ENCODE measurements at regions not wholly inside any gene's neighbourhood (a gene's known extent, or its start where the extent isn't known, plus 50 kb on each side); places are given as distances from the start of the nearest gene placed in this dataset.

DNA sequence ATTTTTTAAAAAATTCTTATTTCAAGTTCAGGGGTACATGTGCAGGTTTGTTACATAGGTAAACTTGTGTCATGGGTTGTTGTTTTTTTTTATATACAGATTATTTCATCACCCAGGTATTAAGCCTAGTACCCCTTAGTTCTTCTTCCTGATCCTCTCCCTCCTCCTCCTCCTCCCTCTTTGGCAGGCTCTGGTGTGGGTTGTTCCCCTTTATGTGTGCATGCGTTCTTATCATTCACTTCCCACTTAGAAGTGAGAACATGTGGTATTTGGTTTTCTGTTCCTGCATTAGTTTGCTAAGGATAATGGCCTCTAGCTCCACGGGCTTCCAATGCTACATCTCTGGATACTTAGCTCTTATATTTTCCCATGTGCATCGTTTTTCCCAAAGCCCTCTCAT is 404.4 kb downstream of the HAPSTR1 start:
- H3K4me3 Mint-ChIP-seq, result no peak overlapping the region

GRCh38 chr16:9497750-9498149 is 406.3 kb downstream of the HAPSTR1 start:
- ATAC-seq (no peak), DNase-seq (no peak)
- Mint-ChIP-seq H3K4me1 (ENCODE audit: low read depth) (no peaks in the 10 kb centered on the region), H3K36me3 (ENCODE audit: insufficient read depth) (no peaks in the 10 kb centered on the region), H3K9me3 (peaks cover 6% of the 10 kb centered on the region), H3K27me3 (ENCODE audit: low read depth) (no peaks in the 10 kb centered on the region), H3K4me3 (no peak overlapping the region)

More for the DNA sequence above, 404.4 kb downstream of the HAPSTR1 start:
- H3K36me3 Mint-ChIP-seq (ENCODE audit: insufficient read depth), result no peaks in the 10 kb centered on the region
- ATAC-seq (no peak), DNase-seq (no peak)
- no peaks in the 10 kb centered on the region for H3K4me1 Mint-ChIP-seq (ENCODE audit: low read depth)
- peaks cover 11% of the 10 kb centered on the region for H3K9me3 Mint-ChIP-seq
- H3K27me3 Mint-ChIP-seq (ENCODE audit: low read depth), result no peaks in the 10 kb centered on the region

DNA sequence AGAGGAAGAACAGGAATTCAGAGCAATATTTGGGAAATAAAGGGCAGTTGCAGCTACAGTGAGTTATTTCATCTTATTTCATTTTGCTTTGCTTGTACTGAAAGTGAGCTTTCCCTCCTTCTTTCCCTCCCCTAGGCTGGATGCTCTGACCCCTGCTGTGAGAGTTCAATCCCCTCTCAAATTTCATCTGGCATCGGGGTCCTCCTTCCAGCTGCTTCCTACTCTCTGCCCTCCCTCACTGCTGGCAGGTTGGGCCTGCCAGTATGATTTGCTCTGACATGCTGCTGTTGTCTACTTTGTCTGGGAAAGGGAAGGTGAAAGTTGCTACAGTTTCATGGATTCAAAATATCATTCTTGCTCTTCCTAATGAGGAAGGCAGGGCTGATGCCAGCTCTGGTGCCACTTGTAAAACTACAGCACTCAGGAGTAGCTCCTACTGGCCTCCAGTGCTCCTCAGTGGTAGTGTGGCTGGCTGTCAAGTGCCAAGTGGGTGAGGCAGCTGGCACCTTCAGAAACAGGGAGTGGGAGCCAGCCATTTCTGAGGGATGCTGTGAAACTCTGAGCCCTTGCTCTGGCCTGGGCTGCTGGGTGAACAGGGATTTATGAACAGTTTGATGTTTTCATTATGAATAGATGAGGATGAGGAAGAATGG is 408.6 kb downstream of the HAPSTR1 start:
- no peak for DNase-seq
- H3K27me3 Mint-ChIP-seq (ENCODE audit: low read depth), result no peaks in the 10 kb centered on the region

DNA sequence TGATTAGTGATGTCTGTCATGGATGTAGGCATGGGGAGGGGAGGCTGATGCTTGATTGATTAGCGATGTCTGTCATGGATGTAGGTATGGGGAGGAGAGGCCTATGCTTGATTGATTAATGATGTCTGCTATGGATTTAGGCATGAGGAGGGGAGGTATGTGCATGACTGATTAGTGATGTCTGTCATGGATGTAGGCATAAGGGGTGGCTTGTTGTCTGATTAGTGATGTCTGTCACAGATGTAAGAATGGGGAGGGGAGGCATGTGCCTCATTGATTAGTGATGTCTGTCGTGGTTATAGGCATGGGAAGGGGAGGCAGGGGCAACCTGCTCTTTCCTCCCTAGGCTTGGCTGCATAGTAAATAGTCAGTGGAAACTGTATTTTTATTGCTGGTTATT is 409.4 kb downstream of the HAPSTR1 start:
- Mint-ChIP-seq H3K27me3 (ENCODE audit: low read depth) (no peaks in the 10 kb centered on the region), H3K4me1 (ENCODE audit: low read depth) (no peaks in the 10 kb centered on the region), H3K9me3 (peaks cover 3% of the 10 kb centered on the region), H3K36me3 (ENCODE audit: insufficient read depth) (no peaks in the 10 kb centered on the region), H3K4me3 (no peak overlapping the region)
- DNase-seq (no peak), ATAC-seq (no peak)

More for the DNA sequence above, 408.6 kb downstream of the HAPSTR1 start:
- ATAC-seq, result no peak
- peaks cover 3% of the 10 kb centered on the region for H3K9me3 Mint-ChIP-seq
- H3K4me3 Mint-ChIP-seq, result no peak overlapping the region
- no peaks in the 10 kb centered on the region for H3K36me3 Mint-ChIP-seq (ENCODE audit: insufficient read depth)
- no peaks in the 10 kb centered on the region for H3K4me1 Mint-ChIP-seq (ENCODE audit: low read depth)

DNA sequence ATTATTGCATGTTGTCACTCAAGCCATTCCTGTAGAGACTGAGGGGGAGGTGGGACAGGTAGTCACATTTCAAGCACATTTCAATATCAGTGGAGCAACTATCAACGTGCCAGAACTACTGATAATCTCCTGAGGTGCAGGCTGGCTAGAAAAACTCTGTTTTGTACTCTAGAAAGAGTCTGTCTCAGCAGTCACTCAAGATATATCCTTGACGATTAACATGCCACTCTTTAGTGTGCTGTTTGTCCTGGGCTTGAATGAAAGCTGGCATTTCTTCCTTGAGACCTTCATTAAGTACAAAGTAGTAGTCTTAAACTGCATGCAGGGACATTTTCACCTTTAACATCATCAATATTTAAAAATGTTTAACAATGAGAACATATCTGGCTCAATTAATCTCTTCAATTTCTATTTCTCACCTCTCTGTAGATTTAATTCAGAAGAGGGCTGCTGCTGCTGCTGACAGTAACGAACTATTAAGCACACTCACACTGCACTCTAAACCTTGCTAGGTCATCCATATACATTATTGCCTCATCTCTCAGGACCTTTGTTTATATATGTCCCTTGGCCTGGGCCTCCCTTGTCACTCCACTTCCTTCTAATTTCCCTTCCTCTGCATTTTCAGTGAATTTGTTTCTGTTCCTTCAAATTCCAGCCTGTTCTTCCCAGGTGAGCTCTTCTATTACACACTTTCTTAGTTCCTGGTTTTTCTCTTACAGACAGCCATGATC is 412.0 kb downstream of the HAPSTR1 start:
- no peak for ATAC-seq
- no peak overlapping the region for H3K4me3 Mint-ChIP-seq
- no peaks in the 10 kb centered on the region for H3K27me3 Mint-ChIP-seq (ENCODE audit: low read depth)
- no peaks in the 10 kb centered on the region for H3K36me3 Mint-ChIP-seq (ENCODE audit: insufficient read depth)
- peaks cover 3% of the 10 kb centered on the region for H3K9me3 Mint-ChIP-seq
- H3K4me1 Mint-ChIP-seq (ENCODE audit: low read depth), result no peaks in the 10 kb centered on the region
- no peak for DNase-seq

GRCh38 chr16:9508328-9508936 is 417.0 kb downstream of the HAPSTR1 start:
- no peaks in the 10 kb centered on the region for H3K27me3 Mint-ChIP-seq (ENCODE audit: low read depth)
- H3K4me3 Mint-ChIP-seq, result no peak overlapping the region
- no peaks in the 10 kb centered on the region for H3K36me3 Mint-ChIP-seq (ENCODE audit: insufficient read depth)

DNA sequence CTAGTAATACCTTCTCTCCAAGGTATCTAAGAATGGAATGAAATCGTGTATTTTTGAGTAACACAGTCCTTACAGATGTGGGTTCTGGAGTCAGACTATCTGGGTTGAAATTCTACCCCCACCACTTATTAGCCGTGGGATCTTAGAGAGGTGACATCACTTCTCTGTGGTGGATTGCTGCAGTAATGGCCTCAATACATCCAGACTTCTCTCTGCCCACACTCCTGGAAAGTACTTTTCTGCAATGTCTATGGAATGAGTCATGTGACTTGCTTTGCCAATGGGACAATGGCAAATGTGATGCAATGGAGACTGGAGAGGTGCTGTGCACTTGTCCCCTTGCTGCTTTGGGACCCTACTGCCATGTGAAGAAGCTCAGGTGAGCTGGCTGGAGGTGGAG is 418.2 kb downstream of the HAPSTR1 start:
- H3K4me3 Mint-ChIP-seq, result no peak overlapping the region
- ATAC-seq, result no peak
- DNase-seq, result no peak
- H3K9me3 Mint-ChIP-seq, result peaks cover 7% of the 10 kb centered on the region
- H3K4me1 Mint-ChIP-seq (ENCODE audit: low read depth), result no peaks in the 10 kb centered on the region
- no peaks in the 10 kb centered on the region for H3K27me3 Mint-ChIP-seq (ENCODE audit: low read depth)
- H3K36me3 Mint-ChIP-seq (ENCODE audit: insufficient read depth), result no peaks in the 10 kb centered on the region

More at GRCh38 chr16:9508328-9508936, 417.0 kb downstream of the HAPSTR1 start:
- DNase-seq (no peak), ATAC-seq (no peak)
- Mint-ChIP-seq H3K4me1 (ENCODE audit: low read depth) (no peaks in the 10 kb centered on the region), H3K9me3 (peaks cover 4% of the 10 kb centered on the region)

- no peaks in the 10 kb centered on the region for H3K27me3 Mint-ChIP-seq (ENCODE audit: low read depth)
- no peaks in the 10 kb centered on the region for H3K36me3 Mint-ChIP-seq (ENCODE audit: insufficient read depth)
- peaks cover 10% of the 10 kb centered on the region for H3K9me3 Mint-ChIP-seq
- H3K4me1 Mint-ChIP-seq (ENCODE audit: low read depth), result no peaks in the 10 kb centered on the region
- no peak overlapping the region for H3K4me3 Mint-ChIP-seq
- ATAC-seq, result no peak
- no peak for DNase-seq
Observed at GRCh38 chr16:9511389-9511788, 419.9 kb downstream of the HAPSTR1 start.

- ATAC-seq (no peak), DNase-seq (no peak)
- no peak overlapping the region for H3K4me3 Mint-ChIP-seq
- H3K9me3 Mint-ChIP-seq, result peaks cover 10% of the 10 kb centered on the region
- no peaks in the 10 kb centered on the region for H3K27me3 Mint-ChIP-seq (ENCODE audit: low read depth)
- H3K36me3 Mint-ChIP-seq (ENCODE audit: insufficient read depth), result no peaks in the 10 kb centered on the region
- no peaks in the 10 kb centered on the region for H3K4me1 Mint-ChIP-seq (ENCODE audit: low read depth)
Observed at GRCh38 chr16:9516444-9516843, 425.0 kb downstream of the HAPSTR1 start.

DNA sequence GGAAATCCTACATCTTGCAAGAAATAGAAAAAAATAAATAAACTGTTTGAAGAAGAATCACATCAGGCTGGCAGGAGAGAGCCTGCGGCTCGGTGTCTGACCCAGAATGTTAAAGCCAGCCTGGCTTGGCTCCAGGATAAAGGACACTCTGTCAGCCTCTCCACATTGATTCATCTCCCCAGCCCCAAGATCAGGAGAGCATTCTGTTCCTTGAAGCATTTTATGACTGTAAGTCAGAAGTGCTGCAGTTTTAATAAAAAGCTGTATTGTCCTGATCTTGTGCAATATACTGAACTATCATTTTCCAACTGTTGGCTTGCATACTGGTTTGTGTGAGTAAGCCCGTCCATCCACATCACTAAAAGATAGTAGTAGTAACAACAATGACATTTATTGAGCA is 426.6 kb downstream of the HAPSTR1 start:
- ATAC-seq, result no peak
- Mint-ChIP-seq H3K9me3 (peaks cover 6% of the 10 kb centered on the region), H3K4me1 (ENCODE audit: low read depth) (no peaks in the 10 kb centered on the region), H3K36me3 (ENCODE audit: insufficient read depth) (no peaks in the 10 kb centered on the region), H3K4me3 (no peak overlapping the region), H3K27me3 (ENCODE audit: low read depth) (no peaks in the 10 kb centered on the region)
- no peak for DNase-seq

DNA sequence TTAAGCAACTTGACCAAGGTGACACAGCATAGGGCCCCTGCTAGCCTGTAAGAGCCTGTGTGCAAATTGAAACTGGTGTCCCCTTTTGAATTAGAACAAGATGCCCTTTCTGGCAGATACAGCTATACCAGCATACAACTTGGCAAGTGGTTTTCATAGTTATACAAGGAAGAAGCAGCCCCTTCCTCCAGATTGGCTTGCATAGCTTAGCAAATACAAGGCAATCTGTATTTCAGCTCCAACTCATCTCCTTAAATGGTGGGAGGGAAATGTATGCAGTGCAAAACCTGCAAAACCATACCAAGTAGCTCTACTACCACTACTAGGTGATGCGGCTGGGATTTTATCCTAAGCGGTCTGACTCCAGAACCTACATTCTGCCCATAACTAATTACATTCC is 427.1 kb downstream of the HAPSTR1 start:
- H3K4me3 Mint-ChIP-seq, result no peak overlapping the region

GRCh38 chr16:9521749-9522370 is 430.4 kb downstream of the HAPSTR1 start:
- no peak overlapping the region for H3K4me3 Mint-ChIP-seq
- H3K9me3 Mint-ChIP-seq, result peaks cover 7% of the 10 kb centered on the region
- DNase-seq, result no peak
- ATAC-seq, result no peak
- H3K27me3 Mint-ChIP-seq (ENCODE audit: low read depth), result no peaks in the 10 kb centered on the region
- H3K4me1 Mint-ChIP-seq (ENCODE audit: low read depth), result no peaks in the 10 kb centered on the region
- H3K36me3 Mint-ChIP-seq (ENCODE audit: insufficient read depth), result no peaks in the 10 kb centered on the region

More for the DNA sequence above, 427.1 kb downstream of the HAPSTR1 start:
- ATAC-seq, result no peak
- Mint-ChIP-seq H3K4me1 (ENCODE audit: low read depth) (no peaks in the 10 kb centered on the region), H3K9me3 (peaks cover 6% of the 10 kb centered on the region), H3K36me3 (ENCODE audit: insufficient read depth) (no peaks in the 10 kb centered on the region), H3K27me3 (ENCODE audit: low read depth) (no peaks in the 10 kb centered on the region)
- DNase-seq, result no peak

DNA sequence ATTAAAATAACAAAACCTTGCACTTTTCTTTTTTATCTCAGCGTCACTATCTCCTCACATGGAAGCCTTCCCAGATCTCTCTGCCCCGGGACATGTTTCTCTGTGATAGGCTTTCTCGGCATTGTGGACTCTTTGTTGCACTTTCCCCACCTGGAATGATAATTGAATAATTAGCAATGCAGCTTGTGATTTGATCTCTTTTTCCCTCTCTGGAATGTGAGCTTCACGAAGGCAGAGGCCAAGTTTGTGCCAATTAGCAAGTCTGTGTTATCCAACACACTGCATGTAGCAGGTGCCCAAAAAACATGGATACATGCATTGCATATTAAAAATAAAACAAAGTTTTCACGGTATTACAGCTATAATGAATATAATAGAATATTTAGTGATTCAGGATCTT is 431.2 kb downstream of the HAPSTR1 start:
- H3K27me3 Mint-ChIP-seq (ENCODE audit: low read depth), result no peaks in the 10 kb centered on the region
- no peaks in the 10 kb centered on the region for H3K36me3 Mint-ChIP-seq (ENCODE audit: insufficient read depth)
- no peak for ATAC-seq
- no peak for DNase-seq
- peaks cover 7% of the 10 kb centered on the region for H3K9me3 Mint-ChIP-seq
- no peak overlapping the region for H3K4me3 Mint-ChIP-seq
- H3K4me1 Mint-ChIP-seq (ENCODE audit: low read depth), result no peaks in the 10 kb centered on the region

DNA sequence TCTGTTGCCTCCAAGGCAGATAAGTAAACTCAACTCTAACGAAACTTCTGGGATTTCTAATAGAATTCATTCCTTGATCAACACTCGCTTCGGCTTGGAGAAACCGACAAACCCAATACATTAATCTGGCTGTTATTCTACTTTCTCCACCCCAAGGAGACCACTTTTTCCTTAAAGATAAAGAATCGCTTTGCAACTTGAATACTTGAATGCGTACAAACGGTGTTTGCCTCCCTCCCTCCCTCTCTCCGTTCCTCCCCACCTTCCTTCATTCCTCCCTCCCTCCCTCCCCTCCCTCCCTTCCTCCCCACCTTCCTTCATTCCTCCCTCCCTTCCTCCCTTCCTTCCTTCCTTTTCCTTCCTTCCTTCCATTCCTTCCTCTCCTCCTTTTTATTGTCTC is 432.6 kb downstream of the HAPSTR1 start:
- peaks cover 7% of the 10 kb centered on the region for H3K9me3 Mint-ChIP-seq
- no peak for DNase-seq
- no peak for ATAC-seq
- H3K36me3 Mint-ChIP-seq (ENCODE audit: insufficient read depth), result no peaks in the 10 kb centered on the region
- no peaks in the 10 kb centered on the region for H3K4me1 Mint-ChIP-seq (ENCODE audit: low read depth)
- H3K4me3 Mint-ChIP-seq, result no peak overlapping the region
- no peaks in the 10 kb centered on the region for H3K27me3 Mint-ChIP-seq (ENCODE audit: low read depth)

Data from activated T-cell treated with anti-CD3 and anti-CD28 coated beads, Interleukin-2, amount 50 U/mL, for 4 hours (primary cell).